ENCODE measurements at regions not wholly inside any gene's neighbourhood (a gene's known extent, or its start where the extent isn't known, plus 50 kb on each side); places are given as distances from the start of the nearest gene placed in this dataset.
"Not testable (repeated sequence)": the region's sequence is repeated elsewhere in the genome, so short reads cannot be mapped to it uniquely, and the experiment has no call there.

GRCh38 chr1:170424346-170424745 lies 107.6 kb upstream of the GORAB start:
- no peak overlapping the region for H3K27ac Mint-ChIP-seq (ENCODE audit: unreplicated experiment)
- no peak for TF ChIP-seq CTCF (IDR thresholded peaks at IDR 0.05)
- DNase-seq (ENCODE audit: extremely low spot score, unreplicated experiment) = no peak
- no peaks in the 10 kb centered on the region for H3K36me3 Mint-ChIP-seq (ENCODE audit: unreplicated experiment)
- H3K4me1 Mint-ChIP-seq (ENCODE audit: unreplicated experiment) = peaks cover 8% of the 10 kb centered on the region
- H3K9me3 Mint-ChIP-seq (ENCODE audit: unreplicated experiment) = peaks cover 6% of the 10 kb centered on the region
- no peaks in the 10 kb centered on the region for H3K27me3 Mint-ChIP-seq (ENCODE audit: unreplicated experiment)
- H3K4me3 Mint-ChIP-seq (ENCODE audit: unreplicated experiment) = no peak overlapping the region

- Mint-ChIP-seq H3K36me3 (ENCODE audit: unreplicated experiment) (no peaks in the 10 kb centered on the region), H3K9me3 (ENCODE audit: unreplicated experiment) (peaks cover 16% of the 10 kb centered on the region), H3K4me1 (ENCODE audit: unreplicated experiment) (peaks cover 8% of the 10 kb centered on the region), H3K4me3 (ENCODE audit: unreplicated experiment) (no peak overlapping the region), H3K27ac (ENCODE audit: unreplicated experiment) (no peak overlapping the region), H3K27me3 (ENCODE audit: unreplicated experiment) (no peaks in the 10 kb centered on the region)
- DNase-seq (ENCODE audit: extremely low spot score, unreplicated experiment) = no peak
- no peak for TF ChIP-seq CTCF (IDR thresholded peaks at IDR 0.05)
Observed at GRCh38 chr1:170426596-170426995, 105.4 kb upstream of the GORAB start.

GRCh38 chr1:170427002-170427401 lies 105.0 kb upstream of the GORAB start:
- peaks cover 17% of the 10 kb centered on the region for H3K9me3 Mint-ChIP-seq (ENCODE audit: unreplicated experiment)
- H3K4me1 Mint-ChIP-seq (ENCODE audit: unreplicated experiment); H3K4me3 Mint-ChIP-seq (ENCODE audit: unreplicated experiment); H3K27ac Mint-ChIP-seq (ENCODE audit: unreplicated experiment); H3K27me3 Mint-ChIP-seq (ENCODE audit: unreplicated experiment); DNase-seq (ENCODE audit: extremely low spot score, unreplicated experiment); H3K36me3 Mint-ChIP-seq (ENCODE audit: unreplicated experiment): not testable (repeated sequence)

- H3K4me3 Mint-ChIP-seq (ENCODE audit: unreplicated experiment) = no peak overlapping the region
- peaks cover 12% of the 10 kb centered on the region for H3K9me3 Mint-ChIP-seq (ENCODE audit: unreplicated experiment)
- no peak for DNase-seq (ENCODE audit: extremely low spot score, unreplicated experiment)
- no peak overlapping the region for H3K27ac Mint-ChIP-seq (ENCODE audit: unreplicated experiment)
- H3K4me1 Mint-ChIP-seq (ENCODE audit: unreplicated experiment) = no peaks in the 10 kb centered on the region
- TF ChIP-seq CTCF (IDR thresholded peaks at IDR 0.05) = no peak
- no peaks in the 10 kb centered on the region for H3K27me3 Mint-ChIP-seq (ENCODE audit: unreplicated experiment)
- peaks cover 1% of the 10 kb centered on the region for H3K36me3 Mint-ChIP-seq (ENCODE audit: unreplicated experiment)
Observed at GRCh38 chr1:170436928-170437327, 95.0 kb upstream of the GORAB start.

- TF ChIP-seq CTCF (IDR thresholded peaks at IDR 0.05) = no peak
- peaks cover 5% of the 10 kb centered on the region for H3K4me1 Mint-ChIP-seq (ENCODE audit: unreplicated experiment)
- no peak for DNase-seq (ENCODE audit: extremely low spot score, unreplicated experiment)
- peaks cover 1% of the 10 kb centered on the region for H3K36me3 Mint-ChIP-seq (ENCODE audit: unreplicated experiment)
- H3K9me3 Mint-ChIP-seq (ENCODE audit: unreplicated experiment) = peaks cover 12% of the 10 kb centered on the region
- no peak overlapping the region for H3K27ac Mint-ChIP-seq (ENCODE audit: unreplicated experiment)
- H3K4me3 Mint-ChIP-seq (ENCODE audit: unreplicated experiment) = no peak overlapping the region
- H3K27me3 Mint-ChIP-seq (ENCODE audit: unreplicated experiment) = no peaks in the 10 kb centered on the region
Observed at GRCh38 chr1:170445096-170445495, 86.9 kb upstream of the GORAB start.

- H3K27ac Mint-ChIP-seq (ENCODE audit: unreplicated experiment) = no peak overlapping the region
- no peak for TF ChIP-seq CTCF (IDR thresholded peaks at IDR 0.05)
- peaks cover 2% of the 10 kb centered on the region for H3K36me3 Mint-ChIP-seq (ENCODE audit: unreplicated experiment)
- no peak for DNase-seq (ENCODE audit: extremely low spot score, unreplicated experiment)
- H3K27me3 Mint-ChIP-seq (ENCODE audit: unreplicated experiment) = no peaks in the 10 kb centered on the region
- no peak overlapping the region for H3K4me3 Mint-ChIP-seq (ENCODE audit: unreplicated experiment)
- peaks cover 7% of the 10 kb centered on the region for H3K9me3 Mint-ChIP-seq (ENCODE audit: unreplicated experiment)
- peaks cover 5% of the 10 kb centered on the region for H3K4me1 Mint-ChIP-seq (ENCODE audit: unreplicated experiment)
Observed at GRCh38 chr1:170448661-170449158, 83.3 kb upstream of the GORAB start.

GRCh38 chr1:170457325-170458050 lies 74.5 kb upstream of the GORAB start:
- peaks cover 26% of the 10 kb centered on the region for H3K4me1 Mint-ChIP-seq (ENCODE audit: unreplicated experiment)
- H3K9me3 Mint-ChIP-seq (ENCODE audit: unreplicated experiment) = peaks cover 37% of the 10 kb centered on the region
- H3K27me3 Mint-ChIP-seq (ENCODE audit: unreplicated experiment); H3K27ac Mint-ChIP-seq (ENCODE audit: unreplicated experiment); DNase-seq (ENCODE audit: extremely low spot score, unreplicated experiment); H3K4me3 Mint-ChIP-seq (ENCODE audit: unreplicated experiment): not testable (repeated sequence)
- peaks cover 12% of the 10 kb centered on the region for H3K36me3 Mint-ChIP-seq (ENCODE audit: unreplicated experiment)

All from osteocyte (in vitro differentiated cells).